IPS DF 4.7 (cell line): ENCODE measurements at regions not wholly inside any gene's neighbourhood (a gene's known extent, or its start where the extent isn't known, plus 50 kb on each side); places are given as distances from the start of the nearest gene placed in this dataset.

Source experiments
- DNase-seq: peaks from one replicate; pipeline ENCODE4 v3.0.0-alpha.2; 2013; ENCODE audit warnings: low spot score; ENCODE audit errors: extremely low read depth

GRCh38 chr1:50358962-50359361 is 64.3 kb downstream of the DMRTA2 start:
- DNase-seq: no peak

- DNase-seq: no peak
Measured at GRCh38 chr1:50357186-50357585, 66.1 kb downstream of the DMRTA2 start.

GRCh38 chr1:50354813-50355212 is 68.4 kb downstream of the DMRTA2 start:
- no peak for DNase-seq

GRCh38 chr1:50352428-50352827 is 70.8 kb downstream of the DMRTA2 start:
- DNase-seq: no peak

- no peak for DNase-seq
Measured at GRCh38 chr1:50350868-50351267, 72.4 kb downstream of the DMRTA2 start.

- DNase-seq: no peak
Measured at GRCh38 chr1:50350421-50350820, 72.8 kb downstream of the DMRTA2 start.

GRCh38 chr1:50349242-50349565 is 74.0 kb downstream of the DMRTA2 start:
- DNase-seq: no peak

- DNase-seq: no peak
Measured at GRCh38 chr1:50348449-50349241, 74.6 kb downstream of the DMRTA2 start.

GRCh38 chr1:50347933-50348332 is 75.3 kb downstream of the DMRTA2 start:
- no peak for DNase-seq

- DNase-seq: no peak
Measured at GRCh38 chr1:50346621-50347020, 76.6 kb downstream of the DMRTA2 start.

- no peak for DNase-seq
Measured at GRCh38 chr1:50343323-50343722, 79.9 kb downstream of the DMRTA2 start.

- no peak for DNase-seq
Measured at GRCh38 chr1:50342525-50342924, 80.7 kb downstream of the DMRTA2 start.

- no peak for DNase-seq
Measured at GRCh38 chr1:50335036-50335435, 88.2 kb downstream of the DMRTA2 start.

- no peak for DNase-seq
Measured at GRCh38 chr1:50333595-50333974, 89.7 kb downstream of the DMRTA2 start.

- DNase-seq: no peak
Measured at GRCh38 chr1:50332941-50333594, 90.2 kb downstream of the DMRTA2 start.

- no peak for DNase-seq
Measured at GRCh38 chr1:50329332-50329932, 93.8 kb downstream of the DMRTA2 start.

- no peak for DNase-seq
Measured at GRCh38 chr1:50328552-50328951, 94.7 kb downstream of the DMRTA2 start.

- DNase-seq: no peak
Measured at GRCh38 chr1:50326026-50326425, 97.2 kb downstream of the DMRTA2 start.

- DNase-seq: no peak
Measured at GRCh38 chr1:50322579-50322978, 100.7 kb downstream of the DMRTA2 start.

- DNase-seq: no peak
Measured at GRCh38 chr1:50318428-50318827, 104.8 kb downstream of the DMRTA2 start.

- peak; percentile 46 for DNase-seq
Measured at GRCh38 chr1:50308878-50309277, 114.4 kb downstream of the DMRTA2 start.

GRCh38 chr1:50305808-50306207 is 117.4 kb downstream of the DMRTA2 start:
- DNase-seq: no peak

- no peak for DNase-seq
Measured at GRCh38 chr1:50300297-50300696, 122.9 kb downstream of the DMRTA2 start.
